H9 (cell line): ENCODE measurements at regions not wholly inside any gene's neighbourhood (a gene's known extent, or its start where the extent isn't known, plus 50 kb on each side); places are given as distances from the start of the nearest gene placed in this dataset.

ENCODE experiments used
- DNase-seq: peaks from one replicate; pipeline ENCODE4 v3.0.0-alpha.2; 2017
- H2AFZ ChIP-seq: one replicate; pipeline ENCODE4 v1.6.1; 2013; ENCODE audit warnings: mild to moderate bottlenecking, low read length, control low read depth, moderate library complexity
- H2AK5ac ChIP-seq: 2 replicates; pipeline ENCODE4 v1.6.1; 2013; ENCODE audit warnings: low read length, control low read depth, mixed read lengths; ENCODE audit not compliant: insufficient read length
- H2BK120ac ChIP-seq: one replicate; pipeline ENCODE4 v1.6.1; 2013; ENCODE audit warnings: low read depth, mild to moderate bottlenecking, low read length, control low read depth, inconsistent platforms; ENCODE audit not compliant: poor library complexity, severe bottlenecking
- H2BK12ac ChIP-seq: 2 replicates; pipeline ENCODE4 v1.6.1; 2013; ENCODE audit warnings: low read length, control low read depth, mixed read lengths, low read depth; ENCODE audit not compliant: insufficient read length
- H2BK15ac ChIP-seq: 2 replicates; pipeline ENCODE4 v1.6.1; 2013; ENCODE audit warnings: low read depth, low read length, control low read depth
- H2BK20ac ChIP-seq: one replicate; pipeline ENCODE4 v1.6.1; 2013; ENCODE audit warnings: low read depth, mild to moderate bottlenecking, low read length, control low read depth, inconsistent platforms; ENCODE audit not compliant: poor library complexity, severe bottlenecking
- H2BK5ac ChIP-seq: 2 replicates; pipeline ENCODE4 v1.6.1; 2013; ENCODE audit warnings: low read length, control low read depth, mixed read lengths; ENCODE audit not compliant: insufficient read length
- H3K14ac ChIP-seq: 2 replicates; pipeline ENCODE4 v1.6.1; 2013; ENCODE audit warnings: low read length, control low read depth; ENCODE audit not compliant: insufficient read depth
- H3K18ac ChIP-seq: 2 replicates; pipeline ENCODE4 v1.6.1; 2013; ENCODE audit warnings: low read depth, mild to moderate bottlenecking, mixed read lengths, low read length, control low read depth; ENCODE audit not compliant: insufficient read length
- H3K23ac ChIP-seq: 2 replicates; pipeline ENCODE4 v1.6.1; 2013; ENCODE audit warnings: low read length, control low read depth, mixed read lengths, low read depth; ENCODE audit not compliant: insufficient read length
- H3K23me2 ChIP-seq: 2 replicates; pipeline ENCODE4 v1.6.1; 2013; ENCODE audit warnings: low read depth, mild to moderate bottlenecking, mixed read lengths, low read length, control low read depth; ENCODE audit not compliant: insufficient read length, poor library complexity, severe bottlenecking
- H3K27ac ChIP-seq: 2 replicates; pipeline ENCODE4 v1.5.1; 2013; ENCODE audit warnings: low read length, control low read depth, mixed read lengths, low read depth; ENCODE audit not compliant: insufficient read length
- H3K27me3 ChIP-seq: 2 replicates; pipeline ENCODE4 v1.6.1; 2013; ENCODE audit warnings: low read length, control low read depth, inconsistent platforms; ENCODE audit not compliant: insufficient read depth
- H3K4ac ChIP-seq: 2 replicates; pipeline ENCODE4 v1.6.1; 2013; ENCODE audit warnings: low read depth, mild to moderate bottlenecking, control low read depth, inconsistent platforms, low read length, moderate library complexity
- H3K4me1 ChIP-seq: 2 replicates; pipeline ENCODE4 v1.6.1; 2013; ENCODE audit warnings: low read length, control low read depth, inconsistent platforms; ENCODE audit not compliant: insufficient read depth
- H3K4me2 ChIP-seq: 2 replicates; pipeline ENCODE4 v1.6.1; 2013; ENCODE audit warnings: low read length, control low read depth, mixed read lengths; ENCODE audit not compliant: insufficient read length, insufficient read depth
- H3K56ac ChIP-seq: 2 replicates; pipeline ENCODE4 v1.6.1; 2013; ENCODE audit warnings: low read depth, mild to moderate bottlenecking, mixed read lengths, low read length, control low read depth; ENCODE audit not compliant: insufficient read length
- H3K79me1 ChIP-seq: 2 replicates; pipeline ENCODE4 v1.6.1; 2013; ENCODE audit warnings: low read depth, mild to moderate bottlenecking, moderate library complexity, low read length, control low read depth, inconsistent platforms; ENCODE audit not compliant: insufficient read depth, poor library complexity, severe bottlenecking
- H3K79me2 ChIP-seq: 2 replicates; pipeline ENCODE4 v1.6.1; 2013; ENCODE audit warnings: low read length, control low read depth, inconsistent platforms; ENCODE audit not compliant: insufficient read depth
- H3K9ac ChIP-seq: 2 replicates; pipeline ENCODE4 v1.6.1; 2013; ENCODE audit warnings: low read length, control low read depth, mixed read lengths; ENCODE audit not compliant: insufficient read length; ENCODE audit errors: extremely low read depth
- H3K9me3 ChIP-seq: one replicate; pipeline ENCODE4 v1.6.1; 2013; ENCODE audit warnings: low read depth, low read length, inconsistent platforms; ENCODE audit not compliant: control insufficient read depth
- H3T11ph ChIP-seq: one replicate; pipeline ENCODE4 v1.6.1; 2013; ENCODE audit warnings: mild to moderate bottlenecking, low read length, control low read depth, inconsistent platforms
- H4K20me1 ChIP-seq: one replicate; pipeline ENCODE4 v1.6.1; 2013; ENCODE audit not compliant: control insufficient read depth, insufficient read length, insufficient read depth
- H4K5ac ChIP-seq: 2 replicates; pipeline ENCODE4 v1.6.1; 2013; ENCODE audit warnings: low read depth, mild to moderate bottlenecking, mixed read lengths, low read length, control low read depth; ENCODE audit not compliant: insufficient read length
- H4K8ac ChIP-seq: replicated peaks from 2 replicates; pipeline ENCODE4 v1.6.1; 2013; ENCODE audit warnings: low read length, control low read depth, mixed read lengths, low read depth; ENCODE audit not compliant: insufficient read length
- H4K91ac ChIP-seq: 2 replicates; pipeline ENCODE4 v1.6.1; 2013; ENCODE audit warnings: low read depth, mild to moderate bottlenecking, moderate library complexity, mixed read lengths, low read length, control low read depth; ENCODE audit not compliant: insufficient read length
- H3K27ac Mint-ChIP-seq, 3 experiments: 2 replicates in 2 of 3; 3 replicates in 1 of 3; pipeline ENCODE4 v1.8.0; 2020 to 2021; ENCODE audit warnings: mixed read lengths in 3 of 3, mild to moderate bottlenecking in 1 of 3, moderate library complexity in 1 of 3
- H3K27me3 Mint-ChIP-seq: 2 replicates; pipeline ENCODE4 v1.8.0; 2021; ENCODE audit warnings: low read depth, mild to moderate bottlenecking, moderate library complexity, mixed read lengths
- H3K36me3 Mint-ChIP-seq, 3 experiments: 2 replicates in 2 of 3; 3 replicates in 1 of 3; pipeline ENCODE4 v1.8.0; 2020 to 2021; ENCODE audit warnings: low read depth in 3 of 3, mixed read lengths in 3 of 3; ENCODE audit not compliant: insufficient read depth in 1 of 3
- H3K4me1 Mint-ChIP-seq, 2 experiments: 2 replicates each; pipeline ENCODE4 v1.8.0; 2020; ENCODE audit warnings: mixed read lengths in 2 of 2
- H3K4me3 Mint-ChIP-seq, 2 experiments: 2 replicates in 1 of 2; 3 replicates in 1 of 2; pipeline ENCODE4 v1.8.0; 2020 to 2021; ENCODE audit warnings: mild to moderate bottlenecking in 2 of 2, mixed read lengths in 2 of 2, moderate library complexity in 1 of 2
- H3K9me3 Mint-ChIP-seq, 2 experiments: 2 replicates in 1 of 2; 3 replicates in 1 of 2; pipeline ENCODE4 v1.8.0; 2020; ENCODE audit warnings: mild to moderate bottlenecking in 2 of 2, mixed read lengths in 2 of 2, moderate library complexity in 1 of 2
- WGBS: extraction: QIAGEN DNeasy Blood & Tissue Kit; methylation state at CpG from one replicate; pipeline ENCODE4 v1.1.7; 2013; ENCODE audit warnings: missing lambda C conversion rate, low lambda C conversion rate, mixed read lengths; ENCODE audit not compliant: insufficient read length; ENCODE audit errors: extremely low coverage; 5-methylcytosine and 5-hydroxymethylcytosine counted together
- TF ChIP-seq, protein P1 (sequence below): fragments of 200-600 bp; sonication (generic); conservative IDR thresholded peaks from 3 replicates; pipeline ENCODE4 v1.8.0; 2021; ENCODE audit warnings: antibody characterized with exemption, mild to moderate bottlenecking

DNA sequence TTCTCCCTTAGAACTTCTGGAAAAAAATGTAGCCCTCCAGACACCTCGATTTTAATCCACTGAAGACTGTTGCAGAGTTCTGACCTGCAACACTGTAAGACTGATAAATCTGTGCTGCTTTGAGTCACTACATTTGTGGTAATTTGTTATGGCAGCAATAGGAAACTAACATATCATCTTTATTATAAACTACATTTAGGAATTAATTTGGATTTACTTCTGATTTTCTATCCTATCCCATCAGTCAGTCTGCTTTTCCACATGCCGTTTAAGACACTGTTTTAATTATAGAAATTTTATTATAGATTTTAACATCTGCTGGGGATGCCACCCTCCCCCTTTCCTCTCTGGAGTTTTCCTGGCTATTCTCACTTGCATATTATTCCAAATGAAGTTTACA, 375.2 kb downstream of the DUSP6 start:
- Histone ChIP-seq H2AK5ac (no peak overlapping the region), H3K23ac (no peak overlapping the region), H3K9me3 (no peaks in the 10 kb centered on the region), H2AFZ (no peak overlapping the region), H3K56ac (no peak overlapping the region), H3K14ac (no peak overlapping the region), H3K18ac (no peak overlapping the region), H3K23me2 (no peaks in the 10 kb centered on the region), H3K9ac (no peak overlapping the region), H3K4ac (no peak overlapping the region), H4K8ac (no peak overlapping the region), H3K27me3 (no peaks in the 10 kb centered on the region), H2BK120ac (no peak overlapping the region), H3K4me1 (no peaks in the 10 kb centered on the region), H4K20me1 (no peaks in the 10 kb centered on the region), H2BK15ac (no peak overlapping the region), H4K5ac (no peak overlapping the region), H3K79me2 (no peaks in the 10 kb centered on the region; the same call in 1 of the 2 replicates), H4K91ac (no peak overlapping the region), H2BK20ac (no peak overlapping the region), H2BK5ac (no peak overlapping the region), H3K27ac (no peak overlapping the region), H3K79me1 (no peaks in the 10 kb centered on the region), H3K4me2 (no peak overlapping the region), H3T11ph (no peak overlapping the region), H2BK12ac (no peak overlapping the region)
- Mint-ChIP-seq H3K36me3 (no peaks in the 10 kb centered on the region), H3K27ac (no peak overlapping the region), H3K4me3 (no peak overlapping the region), H3K27me3 (no peaks in the 10 kb centered on the region), H3K4me1 (no peaks in the 10 kb centered on the region), H3K9me3 (no peaks in the 10 kb centered on the region)
- no CpG with 5 or more reads among the region's 2 CpGs for WGBS
- TF ChIP-seq, protein P1, sequence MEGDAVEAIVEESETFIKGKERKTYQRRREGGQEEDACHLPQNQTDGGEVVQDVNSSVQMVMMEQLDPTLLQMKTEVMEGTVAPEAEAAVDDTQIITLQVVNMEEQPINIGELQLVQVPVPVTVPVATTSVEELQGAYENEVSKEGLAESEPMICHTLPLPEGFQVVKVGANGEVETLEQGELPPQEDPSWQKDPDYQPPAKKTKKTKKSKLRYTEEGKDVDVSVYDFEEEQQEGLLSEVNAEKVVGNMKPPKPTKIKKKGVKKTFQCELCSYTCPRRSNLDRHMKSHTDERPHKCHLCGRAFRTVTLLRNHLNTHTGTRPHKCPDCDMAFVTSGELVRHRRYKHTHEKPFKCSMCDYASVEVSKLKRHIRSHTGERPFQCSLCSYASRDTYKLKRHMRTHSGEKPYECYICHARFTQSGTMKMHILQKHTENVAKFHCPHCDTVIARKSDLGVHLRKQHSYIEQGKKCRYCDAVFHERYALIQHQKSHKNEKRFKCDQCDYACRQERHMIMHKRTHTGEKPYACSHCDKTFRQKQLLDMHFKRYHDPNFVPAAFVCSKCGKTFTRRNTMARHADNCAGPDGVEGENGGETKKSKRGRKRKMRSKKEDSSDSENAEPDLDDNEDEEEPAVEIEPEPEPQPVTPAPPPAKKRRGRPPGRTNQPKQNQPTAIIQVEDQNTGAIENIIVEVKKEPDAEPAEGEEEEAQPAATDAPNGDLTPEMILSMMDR = no peak
- no peak for DNase-seq
